Lower leg skin (tissue), 3 donors: ENCODE measurements at regions not wholly inside any gene's neighbourhood (a gene's known extent, or its start where the extent isn't known, plus 50 kb on each side); places are given as distances from the start of the nearest gene placed in this dataset.

ENCODE experiments used
- CTCF ChIP-seq, 3 donors: fragments of 450-650 bp; IDR thresholded peaks; one replicate each; pipeline ENCODE4 v1.5.1; 2016; ENCODE audit warnings: antibody characterized with exemption in 3 of 3, mild to moderate bottlenecking in 3 of 3, moderate library complexity in 2 of 3
- POLR2A ChIP-seq, 2 donors: fragments of 450-650 bp; IDR thresholded peaks; one replicate each; pipeline ENCODE4 v1.6.1; 2016 to 2017; ENCODE audit warnings: antibody characterized with exemption in 2 of 2, mild to moderate bottlenecking in 1 of 2, moderate library complexity in 1 of 2

DNA sequence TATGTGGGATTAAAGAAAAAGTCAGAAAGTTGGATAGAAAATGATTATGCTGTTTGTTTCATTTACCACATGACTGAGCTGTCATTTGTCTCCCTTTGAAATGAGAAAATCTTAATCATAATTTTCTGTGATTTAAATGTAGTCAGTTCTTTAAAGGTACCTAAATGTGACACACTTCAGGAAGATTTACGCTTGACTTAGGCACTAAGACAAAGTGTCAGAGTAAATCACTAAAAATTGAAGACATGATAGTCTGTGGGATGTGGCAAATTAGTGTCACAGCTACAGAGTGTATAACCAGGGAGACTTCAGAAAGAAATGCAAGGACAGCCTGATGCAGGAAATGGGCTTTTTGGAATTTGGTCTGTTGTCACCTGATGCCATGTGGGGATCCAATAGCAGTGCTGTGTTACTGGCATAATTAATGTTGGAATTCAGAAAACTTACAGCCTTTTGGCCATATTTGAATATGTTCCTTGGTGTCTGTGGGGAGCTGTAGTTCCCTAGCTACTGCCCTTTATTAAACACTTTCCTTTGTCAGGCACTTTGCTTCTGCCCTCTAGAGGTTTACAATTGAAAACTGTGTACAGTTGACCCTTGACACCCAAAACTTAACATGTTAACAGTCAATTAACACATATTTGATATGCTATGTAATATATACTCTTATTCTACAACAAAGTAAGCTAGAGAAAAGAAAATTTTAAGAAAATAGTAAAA, 493.8 kb downstream of the UTRN start:
- TF ChIP-seq CTCF (IDR thresholded peaks at IDR 0.05) (no peak), POLR2A (IDR thresholded peaks at IDR 0.05) (no peak)
